Right lobe of liver (tissue), 6 donors: ENCODE measurements at regions not wholly inside any gene's neighbourhood (a gene's known extent, or its start where the extent isn't known, plus 50 kb on each side); places are given as distances from the start of the nearest gene placed in this dataset.

Experiments used
- ATAC-seq, 4 donors: fragments of 200-7000 bp; cut with Tn5 transposase; one replicate each; pipeline ENCODE4 v1.9.1; 2020; ENCODE audit warnings: mild to moderate bottlenecking in 4 of 4, moderate library complexity in 4 of 4
- DNase-seq, 3 donors: peaks; one replicate each; pipeline ENCODE4 v3.0.0-alpha.2; 2020
- H3K27ac ChIP-seq, 3 donors: fragments of 200-600 bp; one replicate each; pipeline ENCODE4 v1.8.0; 2022
- H3K27me3 ChIP-seq, 2 donors: fragments of 200-600 bp; one replicate each; pipeline ENCODE4 v1.8.0; 2022
- H3K36me3 ChIP-seq, 4 donors: fragments of 200-600 bp; sonication (generic) in 1 of 4; one replicate each; pipeline versions ENCODE4 v1.5.1 to v1.8.0; 2017 to 2022; ENCODE audit warnings: control low read depth in 1 of 4
- H3K4me1 ChIP-seq, 4 donors: fragments of 200-600 bp; sonication (generic) in 1 of 4; one replicate each; pipeline versions ENCODE4 v1.5.1 to v1.8.0; 2017 to 2022; ENCODE audit warnings: control low read depth in 1 of 4
- H3K4me3 ChIP-seq, 3 donors: fragments of 200-600 bp; one replicate each; pipeline ENCODE4 v1.8.0; 2022
- H3K9me3 ChIP-seq, 4 donors: fragments of 200-600 bp; sonication (generic) in 1 of 4; one replicate each; pipeline versions ENCODE4 v1.5.1 to v1.8.0; 2017 to 2022; ENCODE audit warnings: control low read depth in 1 of 4
- POLR2A ChIP-seq: fragments of 450-650 bp; IDR thresholded peaks from one replicate; pipeline ENCODE4 v1.6.1; 2017; ENCODE audit warnings: antibody characterized with exemption, mild to moderate bottlenecking
- WGBS: methylation state at CpG from one replicate; pipeline ENCODE4 v1.1.6; 2018; ENCODE audit warnings: low coverage, low lambda C conversion rate; ENCODE audit not compliant: insufficient coverage; ENCODE audit errors: missing lambda C conversion rate; 5-methylcytosine and 5-hydroxymethylcytosine counted together
- intact Hi-C, 2 donors: fragments of 100-400 bp; cut with DNase I; formaldehyde crosslinking; loops; one replicate each; pipeline versions ENCODE4 v1.11.2 to v1.14.1; 2022
- TF ChIP-seq, protein P1 (sequence below), 4 donors: fragments of 200-600 bp in 3 of 4; fragments of 450-650 bp in 1 of 4; IDR thresholded peaks; one replicate each; pipeline versions ENCODE4 v1.5.1 to v1.8.0; 2016 to 2022; ENCODE audit warnings: antibody characterized with exemption in 4 of 4, mild to moderate bottlenecking in 2 of 4
- donor health status: DM: no; HTN: yes; CAD: no.
- donor health status: DM: no; HTN: no; CAD: no.
- donor health status: DM: no; HTN: no; CAD: no.
- donor health status: DM: no; HTN: yes; CAD: no.
- donor health status: DM: no; HTN: yes; CAD: no.

DNA sequence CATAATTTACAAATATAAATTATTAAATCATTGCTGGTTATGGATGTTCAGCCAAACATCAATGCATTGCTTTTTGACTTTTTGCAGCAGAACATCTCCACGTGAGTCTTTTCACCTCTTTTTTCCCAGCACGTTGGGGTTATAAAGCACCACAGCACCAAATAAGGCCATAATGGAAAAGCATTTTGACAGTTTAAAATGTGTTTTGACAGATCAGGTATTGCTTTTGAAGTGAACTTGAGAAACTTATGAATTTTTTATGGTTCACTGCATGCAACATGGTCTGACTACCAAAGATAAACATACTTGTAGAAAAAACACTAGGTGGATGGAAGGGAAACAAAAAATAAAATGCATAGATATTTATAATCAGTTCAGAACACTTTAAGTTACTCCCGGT is 622.4 kb downstream of the HTR1B start:
- no peak for ATAC-seq
- Histone ChIP-seq H3K9me3 (no peaks in the 10 kb centered on the region), H3K27me3 (no peaks in the 10 kb centered on the region), H3K4me3 (no peak overlapping the region), H3K4me1 (no peaks in the 10 kb centered on the region), H3K27ac (no peak overlapping the region), H3K36me3 (no peaks in the 10 kb centered on the region)
- intact Hi-C loops, result no loop called here
- no peak for DNase-seq
- WGBS, result 66% methylated on average over 3 of the region's 3 CpGs
- TF ChIP-seq, protein P1, sequence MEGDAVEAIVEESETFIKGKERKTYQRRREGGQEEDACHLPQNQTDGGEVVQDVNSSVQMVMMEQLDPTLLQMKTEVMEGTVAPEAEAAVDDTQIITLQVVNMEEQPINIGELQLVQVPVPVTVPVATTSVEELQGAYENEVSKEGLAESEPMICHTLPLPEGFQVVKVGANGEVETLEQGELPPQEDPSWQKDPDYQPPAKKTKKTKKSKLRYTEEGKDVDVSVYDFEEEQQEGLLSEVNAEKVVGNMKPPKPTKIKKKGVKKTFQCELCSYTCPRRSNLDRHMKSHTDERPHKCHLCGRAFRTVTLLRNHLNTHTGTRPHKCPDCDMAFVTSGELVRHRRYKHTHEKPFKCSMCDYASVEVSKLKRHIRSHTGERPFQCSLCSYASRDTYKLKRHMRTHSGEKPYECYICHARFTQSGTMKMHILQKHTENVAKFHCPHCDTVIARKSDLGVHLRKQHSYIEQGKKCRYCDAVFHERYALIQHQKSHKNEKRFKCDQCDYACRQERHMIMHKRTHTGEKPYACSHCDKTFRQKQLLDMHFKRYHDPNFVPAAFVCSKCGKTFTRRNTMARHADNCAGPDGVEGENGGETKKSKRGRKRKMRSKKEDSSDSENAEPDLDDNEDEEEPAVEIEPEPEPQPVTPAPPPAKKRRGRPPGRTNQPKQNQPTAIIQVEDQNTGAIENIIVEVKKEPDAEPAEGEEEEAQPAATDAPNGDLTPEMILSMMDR (IDR thresholded peaks at IDR 0.05), result no peak
- TF ChIP-seq POLR2A, result no peak

DNA sequence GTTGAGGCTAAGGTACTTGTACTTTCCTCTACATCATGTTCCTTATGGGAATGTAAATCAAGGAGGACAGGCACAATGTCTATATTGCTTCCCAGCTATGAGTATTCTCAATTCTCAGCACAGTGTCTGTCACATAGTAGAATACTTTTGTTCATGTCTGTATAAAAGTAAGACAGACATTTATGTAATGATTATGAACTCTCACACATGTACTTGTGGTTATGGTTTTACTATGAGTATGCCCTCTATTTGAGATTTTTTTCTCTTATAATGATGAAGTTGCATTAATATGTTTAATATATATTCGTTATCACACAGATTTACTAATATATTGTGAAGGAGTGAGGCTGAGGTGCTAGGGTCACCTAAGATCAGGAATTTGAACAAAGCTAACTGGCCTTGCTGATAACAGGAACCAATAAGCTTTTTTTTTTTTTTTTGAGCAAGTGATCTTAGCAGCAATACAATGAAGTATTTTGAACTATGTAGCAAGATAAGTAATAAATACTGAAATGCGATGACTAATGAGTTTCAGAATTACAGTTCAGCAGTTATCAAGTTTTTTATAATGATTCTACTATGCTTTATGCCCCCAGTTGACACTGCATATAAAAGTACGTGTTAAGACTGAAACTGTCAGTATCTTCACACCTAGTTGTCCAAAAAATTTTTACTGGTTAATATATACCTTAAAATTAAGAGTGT is 623.1 kb downstream of the HTR1B start:
- Histone ChIP-seq H3K4me1 (no peaks in the 10 kb centered on the region), H3K9me3 (no peaks in the 10 kb centered on the region), H3K36me3 (no peaks in the 10 kb centered on the region), H3K27ac (no peak overlapping the region), H3K4me3 (no peak overlapping the region), H3K27me3 (no peaks in the 10 kb centered on the region)
- intact Hi-C loops, result no loop called here
- ATAC-seq, result no peak
- no peak for TF ChIP-seq POLR2A
- TF ChIP-seq, protein P1 (IDR thresholded peaks at IDR 0.05), result no peak
- 51% methylated on average over 3 of the region's 3 CpGs for WGBS
- no peak for DNase-seq

DNA sequence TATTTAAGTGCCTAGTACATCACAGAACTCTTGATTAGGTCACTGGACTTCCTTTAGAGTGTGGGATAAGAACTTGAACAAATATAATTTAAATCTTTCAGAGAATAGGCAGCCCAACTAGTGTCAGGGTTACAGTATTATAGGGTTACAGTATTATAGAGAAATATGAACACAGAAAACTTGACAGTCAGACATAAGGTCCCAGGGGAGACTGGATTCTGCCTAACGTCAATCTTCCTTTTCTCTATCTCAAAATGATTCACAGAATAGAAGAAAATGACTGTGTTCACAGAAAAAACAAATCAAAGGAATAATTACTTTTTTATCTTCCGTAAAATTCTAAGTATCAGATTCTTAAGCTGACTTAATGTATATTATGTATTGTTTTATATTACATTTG is 623.8 kb downstream of the HTR1B start:
- Histone ChIP-seq H3K9me3 (no peaks in the 10 kb centered on the region), H3K27me3 (no peaks in the 10 kb centered on the region), H3K4me1 (no peaks in the 10 kb centered on the region), H3K27ac (no peak overlapping the region), H3K36me3 (no peaks in the 10 kb centered on the region), H3K4me3 (no peak overlapping the region)
- intact Hi-C loops, result no loop called here
- ATAC-seq (no peak), DNase-seq (no peak)
- 58% methylated on average over 2 of the region's 2 CpGs for WGBS
- TF ChIP-seq POLR2A, result no peak

DNA sequence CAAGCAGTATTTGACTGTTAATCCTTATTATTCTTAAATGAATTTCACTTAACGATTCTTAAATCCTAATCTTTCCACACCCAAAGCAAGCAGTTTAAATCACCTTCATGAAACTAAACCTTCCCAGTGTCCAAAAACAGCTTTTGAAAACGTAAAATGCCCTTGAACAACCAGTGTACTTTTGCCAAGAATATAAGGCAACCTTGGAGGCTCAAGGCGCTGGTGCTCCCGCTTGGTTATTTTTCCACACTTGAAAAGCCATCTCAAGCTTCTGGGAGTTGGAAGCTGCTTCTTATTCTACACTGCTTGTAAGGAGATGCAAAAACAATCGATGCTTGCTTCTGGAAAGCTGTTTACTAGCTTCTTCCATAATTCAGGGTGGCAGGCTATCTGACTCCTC is 625.7 kb downstream of the HTR1B start:
- Histone ChIP-seq H3K4me3 (no peak overlapping the region), H3K27ac (no peak overlapping the region), H3K27me3 (no peaks in the 10 kb centered on the region), H3K9me3 (no peaks in the 10 kb centered on the region), H3K36me3 (no peaks in the 10 kb centered on the region), H3K4me1 (no peaks in the 10 kb centered on the region)
- DNase-seq, result no peak
- intact Hi-C loops, result no loop called here
- TF ChIP-seq, protein P1 (IDR thresholded peaks at IDR 0.05), result no peak
- TF ChIP-seq POLR2A, result no peak
- no peak for ATAC-seq
- WGBS, result 69% methylated on average over 5 of the region's 5 CpGs

DNA sequence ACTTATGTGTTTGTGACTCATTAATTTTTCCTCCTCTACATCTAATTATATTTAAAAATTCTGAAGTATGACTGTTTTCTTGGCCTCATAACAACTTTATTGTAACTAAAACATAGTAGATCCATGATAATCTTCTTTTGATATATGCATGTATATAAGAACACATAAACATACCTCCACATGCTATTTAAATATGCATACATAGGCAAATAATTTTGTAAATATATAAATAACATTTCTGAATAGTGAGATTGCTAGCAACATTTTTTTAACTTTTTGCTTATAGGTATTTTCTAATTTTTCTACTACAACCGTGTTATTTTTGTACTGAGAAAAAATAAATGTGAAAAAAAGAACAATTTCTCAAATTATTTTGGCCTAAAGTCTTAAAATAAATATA is 627.6 kb downstream of the HTR1B start:
- intact Hi-C loops, result no loop called here
- H3K27me3 ChIP-seq, result no peaks in the 10 kb centered on the region
- no peak overlapping the region for H3K4me3 ChIP-seq
- H3K27ac ChIP-seq, result no peak overlapping the region
- no peaks in the 10 kb centered on the region for H3K4me1 ChIP-seq
- no peaks in the 10 kb centered on the region for H3K36me3 ChIP-seq
- WGBS, result 38% methylated on average over 1 of the region's 1 CpG
- no peaks in the 10 kb centered on the region for H3K9me3 ChIP-seq
- TF ChIP-seq POLR2A, result no peak
- TF ChIP-seq, protein P1 (IDR thresholded peaks at IDR 0.05), result no peak
- DNase-seq (no peak), ATAC-seq (no peak)
